Lower lobe of right lung (tissue), 2 donors: ENCODE measurements at regions not wholly inside any gene's neighbourhood (a gene's known extent, or its start where the extent isn't known, plus 50 kb on each side); places are given as distances from the start of the nearest gene placed in this dataset.

Experiments used
- ATAC-seq, 2 donors: fragments of 200-7000 bp; cut with Tn5 transposase; one replicate each; pipeline ENCODE4 v1.9.1; 2020 to 2022; ENCODE audit warnings: mild to moderate bottlenecking in 2 of 2, moderate library complexity in 2 of 2
- DNase-seq: peaks from one replicate; pipeline ENCODE4 v3.0.0-alpha.2; 2020
- H3K27ac ChIP-seq: fragments of 200-600 bp; one replicate; pipeline ENCODE4 v1.8.0; 2022
- H3K27me3 ChIP-seq: fragments of 200-600 bp; one replicate; pipeline ENCODE4 v1.8.0; 2022; ENCODE audit warnings: low read depth
- H3K36me3 ChIP-seq: fragments of 200-600 bp; one replicate; pipeline ENCODE4 v1.8.0; 2022; ENCODE audit warnings: mild to moderate bottlenecking
- H3K4me1 ChIP-seq: fragments of 200-600 bp; one replicate; pipeline ENCODE4 v1.8.0; 2022
- H3K4me3 ChIP-seq: fragments of 200-600 bp; one replicate; pipeline ENCODE4 v1.8.0; 2022; ENCODE audit warnings: mild to moderate bottlenecking
- H3K9me3 ChIP-seq: fragments of 200-600 bp; one replicate; pipeline ENCODE4 v1.8.0; 2022
- intact Hi-C: fragments of 100-400 bp; cut with DNase I; formaldehyde crosslinking; loops from one replicate; pipeline ENCODE4 v1.11.0; 2022
- TF ChIP-seq, protein P1 (sequence below): fragments of 200-600 bp; IDR thresholded peaks from one replicate; pipeline ENCODE4 v1.8.0; 2022; ENCODE audit warnings: antibody characterized with exemption, mild to moderate bottlenecking
- donor health status: DM: no; HTN: yes; CAD: no; lungs with severe emphysema.

GRCh38 chr6:95804847-95805541, 210.8 kb upstream of the FUT9 start:
- no peak overlapping the region for H3K4me3 ChIP-seq
- no peaks in the 10 kb centered on the region for H3K4me1 ChIP-seq
- no peaks in the 10 kb centered on the region for H3K27me3 ChIP-seq
- DNase-seq: no peak
- TF ChIP-seq, protein P1, sequence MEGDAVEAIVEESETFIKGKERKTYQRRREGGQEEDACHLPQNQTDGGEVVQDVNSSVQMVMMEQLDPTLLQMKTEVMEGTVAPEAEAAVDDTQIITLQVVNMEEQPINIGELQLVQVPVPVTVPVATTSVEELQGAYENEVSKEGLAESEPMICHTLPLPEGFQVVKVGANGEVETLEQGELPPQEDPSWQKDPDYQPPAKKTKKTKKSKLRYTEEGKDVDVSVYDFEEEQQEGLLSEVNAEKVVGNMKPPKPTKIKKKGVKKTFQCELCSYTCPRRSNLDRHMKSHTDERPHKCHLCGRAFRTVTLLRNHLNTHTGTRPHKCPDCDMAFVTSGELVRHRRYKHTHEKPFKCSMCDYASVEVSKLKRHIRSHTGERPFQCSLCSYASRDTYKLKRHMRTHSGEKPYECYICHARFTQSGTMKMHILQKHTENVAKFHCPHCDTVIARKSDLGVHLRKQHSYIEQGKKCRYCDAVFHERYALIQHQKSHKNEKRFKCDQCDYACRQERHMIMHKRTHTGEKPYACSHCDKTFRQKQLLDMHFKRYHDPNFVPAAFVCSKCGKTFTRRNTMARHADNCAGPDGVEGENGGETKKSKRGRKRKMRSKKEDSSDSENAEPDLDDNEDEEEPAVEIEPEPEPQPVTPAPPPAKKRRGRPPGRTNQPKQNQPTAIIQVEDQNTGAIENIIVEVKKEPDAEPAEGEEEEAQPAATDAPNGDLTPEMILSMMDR: no peak
- intact Hi-C loops: no loop called here
- H3K36me3 ChIP-seq: no peaks in the 10 kb centered on the region
- ATAC-seq: no peak
- H3K27ac ChIP-seq: no peak overlapping the region
- no peaks in the 10 kb centered on the region for H3K9me3 ChIP-seq

DNA sequence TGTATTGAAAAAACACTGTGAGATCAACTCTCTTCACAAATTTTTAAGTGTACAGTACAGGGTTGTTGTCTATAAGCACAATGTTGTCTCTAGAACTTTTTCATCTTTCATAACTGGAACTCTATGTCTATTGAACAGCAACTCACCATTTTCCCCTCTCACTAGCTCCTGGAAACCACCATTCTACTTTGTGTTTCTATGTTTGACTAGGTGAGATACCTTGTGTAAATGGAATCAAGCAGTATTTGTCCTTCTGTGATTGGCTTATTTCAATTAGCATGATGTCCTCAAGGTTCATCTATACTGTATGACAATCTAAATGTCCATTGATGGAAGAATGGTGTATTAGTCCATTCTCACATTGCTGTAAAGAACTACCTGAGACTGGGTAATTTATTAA, 210.1 kb upstream of the FUT9 start:
- ATAC-seq: no peak
- Histone ChIP-seq H3K9me3 (no peaks in the 10 kb centered on the region), H3K27ac (no peak overlapping the region), H3K4me3 (no peak overlapping the region), H3K27me3 (no peaks in the 10 kb centered on the region), H3K4me1 (no peaks in the 10 kb centered on the region), H3K36me3 (no peaks in the 10 kb centered on the region)
- TF ChIP-seq, protein P1: no peak
- no peak for DNase-seq
- intact Hi-C loops: no loop called here

DNA sequence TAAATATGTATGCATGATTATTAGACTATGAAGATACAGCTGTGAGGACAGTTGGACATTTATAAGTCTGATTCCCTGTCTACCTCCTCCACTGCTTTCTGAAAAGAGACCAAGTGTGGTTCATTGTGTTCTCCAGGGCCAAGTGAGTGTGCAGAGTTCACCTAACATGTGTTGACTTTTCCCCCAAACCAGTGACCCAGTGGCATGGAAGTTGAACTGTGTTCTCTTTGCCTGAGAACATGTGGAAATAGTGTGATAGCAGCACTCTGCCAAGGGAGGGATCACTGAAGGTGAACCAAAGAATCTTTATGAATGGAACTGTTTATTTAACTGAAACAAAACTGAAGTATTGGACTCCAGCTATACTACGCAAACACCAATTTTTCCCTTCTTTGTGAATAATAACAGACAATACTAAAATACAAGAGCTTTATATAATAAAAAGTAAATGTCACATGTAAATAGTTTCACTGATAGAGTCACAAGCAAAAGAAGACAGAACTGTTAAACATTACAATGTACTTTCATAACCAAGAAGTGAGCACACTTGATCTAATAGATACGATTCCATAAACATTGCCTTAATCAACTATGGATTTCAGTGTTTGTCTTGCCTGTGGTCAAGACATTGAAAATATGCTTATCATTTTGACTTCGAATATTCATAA, 200.3 kb upstream of the FUT9 start:
- Histone ChIP-seq H3K9me3 (no peaks in the 10 kb centered on the region), H3K27ac (no peak overlapping the region), H3K4me3 (no peak overlapping the region), H3K27me3 (no peaks in the 10 kb centered on the region), H3K4me1 (no peaks in the 10 kb centered on the region), H3K36me3 (no peaks in the 10 kb centered on the region)
- DNase-seq (no peak), ATAC-seq (no peak)
- TF ChIP-seq, protein P1: no peak
- intact Hi-C loops: no loop called here

GRCh38 chr6:95819461-95819860, 196.3 kb upstream of the FUT9 start:
- Histone ChIP-seq H3K9me3 (no peaks in the 10 kb centered on the region), H3K36me3 (no peaks in the 10 kb centered on the region), H3K4me1 (no peaks in the 10 kb centered on the region), H3K4me3 (no peak overlapping the region), H3K27ac (no peak overlapping the region), H3K27me3 (no peaks in the 10 kb centered on the region)
- DNase-seq (no peak), ATAC-seq (no peak)
- TF ChIP-seq, protein P1: no peak
- intact Hi-C loops: no loop called here

GRCh38 chr6:95819939-95820338, 195.8 kb upstream of the FUT9 start:
- intact Hi-C loops: no loop called here
- DNase-seq: no peak
- Histone ChIP-seq H3K36me3 (no peaks in the 10 kb centered on the region), H3K27me3 (no peaks in the 10 kb centered on the region), H3K27ac (no peak overlapping the region), H3K9me3 (no peaks in the 10 kb centered on the region), H3K4me3 (no peak overlapping the region), H3K4me1 (no peaks in the 10 kb centered on the region)
- TF ChIP-seq, protein P1: no peak
- ATAC-seq: no peak
